Stimulated activated effector memory CD8-positive, alpha-beta T cell treated with anti-CD3 and anti-CD28 coated beads, Interleukin-12 subunit alpha, Interleukin-12 subunit beta, amount 100 ng/mL, for 72 hours (primary cell): ENCODE measurements at regions not wholly inside any gene's neighbourhood (a gene's known extent, or its start where the extent isn't known, plus 50 kb on each side); places are given as distances from the start of the nearest gene placed in this dataset.
"Not testable (repeated sequence)": the region's sequence is repeated elsewhere in the genome, so short reads cannot be mapped to it uniquely, and the experiment has no call there.

Experiments
- ATAC-seq: fragments of 150-1000 bp; cut with Tn5 transposase; 2 replicates; pipeline ENCODE4 v1.10.0; 2021
- DNase-seq, 2 donors: peaks; one replicate each; pipeline ENCODE4 v3.0.0; 2021 to 2022; ENCODE audit warnings: low spot score in 2 of 2
- H3K27ac Mint-ChIP-seq: one replicate; pipeline ENCODE4 v1.8.0; 2022; ENCODE audit warnings: mild to moderate bottlenecking, mixed read lengths
- H3K36me3 Mint-ChIP-seq: one replicate; pipeline ENCODE4 v1.8.0; 2022; ENCODE audit warnings: mild to moderate bottlenecking, mixed read lengths
- H3K4me1 Mint-ChIP-seq: one replicate; pipeline ENCODE4 v1.8.0; 2022; ENCODE audit warnings: mixed read lengths
- H3K4me3 Mint-ChIP-seq: one replicate; pipeline ENCODE4 v1.8.0; 2022; ENCODE audit warnings: mild to moderate bottlenecking, mixed read lengths
- H3K9me3 Mint-ChIP-seq: one replicate; pipeline ENCODE4 v1.8.0; 2022; ENCODE audit warnings: mixed read lengths

GRCh38 chr13:54187461-54187860 is 1158.8 kb downstream of the OLFM4 start:
- DNase-seq (no peak), ATAC-seq (no peak)
- Mint-ChIP-seq H3K4me3 (no peak overlapping the region), H3K9me3 (peaks cover 30% of the 10 kb centered on the region), H3K4me1 (no peaks in the 10 kb centered on the region), H3K36me3 (no peaks in the 10 kb centered on the region), H3K27ac (no peak overlapping the region)

GRCh38 chr13:54194233-54195024 is 1165.8 kb downstream of the OLFM4 start:
- Mint-ChIP-seq H3K36me3 (no peaks in the 10 kb centered on the region), H3K9me3 (peaks cover 27% of the 10 kb centered on the region)
- no peak for ATAC-seq

DNA sequence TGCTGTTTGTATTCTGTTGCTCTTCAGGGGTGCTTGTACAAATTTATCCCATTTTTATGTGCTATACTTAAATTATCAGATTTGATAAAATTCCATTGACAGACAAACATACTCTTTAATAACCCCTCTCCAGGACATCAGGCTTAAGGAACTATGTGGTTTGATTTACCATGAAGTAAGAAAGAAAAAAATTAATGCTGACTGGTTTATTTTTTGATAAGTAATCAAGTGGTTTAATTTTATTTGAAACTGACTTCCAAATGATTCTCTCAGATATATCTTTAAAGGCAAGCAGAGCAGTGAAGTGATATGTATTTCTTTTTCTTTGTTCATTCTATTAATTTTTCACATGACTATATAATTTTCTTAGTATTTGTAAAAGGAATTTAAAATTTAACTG is 1168.1 kb downstream of the OLFM4 start:
- H3K4me3 Mint-ChIP-seq: no peak overlapping the region
- no peak for ATAC-seq
- DNase-seq: no peak
- H3K27ac Mint-ChIP-seq: no peak overlapping the region
- H3K36me3 Mint-ChIP-seq: no peaks in the 10 kb centered on the region
- peaks cover 17% of the 10 kb centered on the region for H3K9me3 Mint-ChIP-seq
- H3K4me1 Mint-ChIP-seq: no peaks in the 10 kb centered on the region

More at GRCh38 chr13:54194233-54195024, 1165.8 kb downstream of the OLFM4 start:
- no peak overlapping the region for H3K4me3 Mint-ChIP-seq
- no peak for DNase-seq
- H3K27ac Mint-ChIP-seq: no peak overlapping the region
- no peaks in the 10 kb centered on the region for H3K4me1 Mint-ChIP-seq

DNA sequence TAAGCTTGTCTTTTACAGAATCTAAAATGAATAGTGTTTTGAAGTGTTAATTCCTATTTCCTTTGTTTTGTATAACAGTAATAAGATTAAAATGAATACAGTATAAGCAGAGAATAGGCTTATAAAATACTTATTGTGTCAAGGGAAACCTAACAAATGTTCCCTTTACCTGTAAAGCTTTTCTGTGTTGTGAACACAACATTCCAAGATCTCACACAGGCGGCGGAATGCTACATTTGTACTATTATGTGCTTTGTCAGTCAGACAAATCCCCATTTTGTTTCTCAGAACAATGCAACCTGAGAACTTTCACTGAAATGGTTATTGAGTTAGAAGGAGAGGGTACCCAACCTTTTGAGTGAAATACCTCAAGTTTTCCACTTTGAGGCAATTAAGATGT is 1170.3 kb downstream of the OLFM4 start:
- Mint-ChIP-seq H3K9me3 (peaks cover 14% of the 10 kb centered on the region), H3K4me3 (no peak overlapping the region), H3K4me1 (no peaks in the 10 kb centered on the region), H3K27ac (no peak overlapping the region), H3K36me3 (no peaks in the 10 kb centered on the region)
- ATAC-seq (no peak), DNase-seq (no peak)

DNA sequence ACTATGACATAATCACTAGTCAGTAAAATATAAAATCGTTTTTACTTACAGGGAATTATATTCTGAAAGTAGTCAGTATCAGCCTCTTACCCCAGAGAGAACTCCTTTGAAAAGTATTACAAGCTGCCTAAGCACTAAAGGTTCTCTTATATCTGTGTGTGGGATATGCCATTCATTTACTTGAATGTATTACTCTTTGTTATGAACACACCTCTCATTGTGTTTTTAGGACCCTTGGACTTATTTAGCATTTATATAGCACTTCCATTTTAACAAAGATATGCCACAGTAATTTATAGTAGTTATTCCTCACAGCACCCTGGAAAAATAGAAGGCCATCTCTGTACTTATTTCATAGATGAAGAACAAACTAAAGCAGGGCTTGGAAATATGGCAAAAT is 1178.0 kb downstream of the OLFM4 start:
- Mint-ChIP-seq H3K27ac (no peak overlapping the region), H3K4me3 (no peak overlapping the region), H3K4me1 (no peaks in the 10 kb centered on the region), H3K36me3 (no peaks in the 10 kb centered on the region), H3K9me3 (peaks cover 13% of the 10 kb centered on the region)
- DNase-seq (no peak), ATAC-seq (no peak)

- H3K36me3 Mint-ChIP-seq: no peaks in the 10 kb centered on the region
- DNase-seq (no peak), ATAC-seq (no peak)
- H3K27ac Mint-ChIP-seq: no peak overlapping the region
- H3K9me3 Mint-ChIP-seq: peaks cover 6% of the 10 kb centered on the region
- no peak overlapping the region for H3K4me3 Mint-ChIP-seq
- no peaks in the 10 kb centered on the region for H3K4me1 Mint-ChIP-seq
Observed at GRCh38 chr13:54210397-54211049, 1181.9 kb downstream of the OLFM4 start.

DNA sequence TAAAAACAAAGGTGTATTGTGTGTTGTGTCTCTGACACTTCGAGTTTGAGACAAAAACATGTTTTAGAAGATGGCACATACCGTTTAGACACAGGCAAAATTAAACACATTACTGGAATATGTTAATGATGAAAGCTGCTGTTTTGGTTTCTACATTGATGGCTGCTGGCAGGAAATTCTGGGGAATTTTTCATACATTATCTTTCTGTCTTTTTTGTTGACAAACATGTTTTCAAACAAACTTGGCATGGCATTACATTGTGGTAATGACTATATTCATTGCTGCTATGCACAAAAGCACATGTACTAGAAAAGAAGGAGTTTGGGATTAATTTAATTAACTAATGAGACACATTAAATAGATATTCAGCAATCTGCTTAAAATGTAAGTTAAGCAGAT is 1187.6 kb downstream of the OLFM4 start:
- H3K36me3 Mint-ChIP-seq: no peaks in the 10 kb centered on the region

GRCh38 chr13:54226876-54227275 is 1198.3 kb downstream of the OLFM4 start:
- no peak overlapping the region for H3K4me3 Mint-ChIP-seq
- no peaks in the 10 kb centered on the region for H3K36me3 Mint-ChIP-seq
- peaks cover 14% of the 10 kb centered on the region for H3K9me3 Mint-ChIP-seq
- no peaks in the 10 kb centered on the region for H3K4me1 Mint-ChIP-seq
- DNase-seq (no peak), ATAC-seq (no peak)
- H3K27ac Mint-ChIP-seq: no peak overlapping the region

More for the DNA sequence above, 1187.6 kb downstream of the OLFM4 start:
- Mint-ChIP-seq H3K4me3 (no peak overlapping the region), H3K27ac (no peak overlapping the region), H3K4me1 (no peaks in the 10 kb centered on the region), H3K9me3 (peaks cover 17% of the 10 kb centered on the region)
- ATAC-seq (no peak), DNase-seq (no peak)

- Mint-ChIP-seq H3K27ac (no peak overlapping the region), H3K4me1 (no peaks in the 10 kb centered on the region), H3K36me3 (no peaks in the 10 kb centered on the region), H3K4me3 (no peak overlapping the region), H3K9me3 (peaks cover 7% of the 10 kb centered on the region)
- DNase-seq (no peak), ATAC-seq (no peak)
Observed at GRCh38 chr13:54232700-54233099, 1204.1 kb downstream of the OLFM4 start.

DNA sequence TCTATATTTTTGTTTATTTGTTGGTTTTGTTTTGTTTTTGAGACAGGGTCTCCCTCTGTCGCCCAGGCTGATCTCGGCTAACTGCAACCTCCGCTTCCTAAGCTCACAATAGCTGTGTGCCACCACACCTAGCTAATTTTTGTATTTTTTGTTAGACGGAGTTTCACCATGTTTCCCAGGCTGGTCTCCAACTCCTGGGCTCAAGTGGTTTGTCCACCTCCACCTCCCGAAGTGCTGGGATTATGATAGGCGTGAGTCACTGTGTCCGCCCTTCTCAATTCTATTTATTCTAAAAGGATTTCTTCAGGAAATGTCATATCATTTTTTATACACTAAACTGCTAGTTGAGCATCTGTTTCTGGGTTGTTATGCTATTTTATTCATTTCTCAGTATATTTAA is 1206.0 kb downstream of the OLFM4 start:
- Mint-ChIP-seq H3K9me3 (peaks cover 10% of the 10 kb centered on the region), H3K27ac (no peak overlapping the region), H3K36me3 (no peaks in the 10 kb centered on the region), H3K4me3 (no peak overlapping the region), H3K4me1 (no peaks in the 10 kb centered on the region)
- ATAC-seq (no peak), DNase-seq (no peak)

- Mint-ChIP-seq H3K4me1 (no peaks in the 10 kb centered on the region), H3K27ac (no peak overlapping the region), H3K36me3 (no peaks in the 10 kb centered on the region), H3K9me3 (peaks cover 12% of the 10 kb centered on the region), H3K4me3 (no peak overlapping the region)
- no peak for ATAC-seq
- DNase-seq: no peak
Observed at GRCh38 chr13:54241719-54242118, 1213.1 kb downstream of the OLFM4 start.

DNA sequence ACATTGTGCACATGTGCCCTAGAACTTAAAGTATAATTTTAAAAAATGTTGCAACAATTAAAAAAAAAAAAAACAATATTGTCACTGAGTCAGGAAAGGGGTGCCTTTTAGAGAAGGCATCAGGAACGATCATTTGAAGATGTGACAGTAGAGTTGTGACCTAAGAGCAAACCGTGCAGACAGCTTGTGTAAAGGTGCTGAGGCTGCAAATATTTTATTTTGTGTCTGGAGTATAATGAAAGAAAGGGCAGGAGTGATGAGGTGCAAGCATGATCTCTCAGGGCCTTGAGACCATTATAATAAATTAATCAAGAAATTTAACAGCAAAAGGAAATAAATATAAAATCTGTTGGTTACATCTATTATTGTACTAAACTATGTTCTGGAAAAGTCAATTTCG is 1219.7 kb downstream of the OLFM4 start:
- ATAC-seq (no peak), DNase-seq (no peak)
- no peaks in the 10 kb centered on the region for H3K36me3 Mint-ChIP-seq
- H3K4me1 Mint-ChIP-seq: no peaks in the 10 kb centered on the region
- H3K4me3 Mint-ChIP-seq: no peak overlapping the region
- peaks cover 7% of the 10 kb centered on the region for H3K9me3 Mint-ChIP-seq
- no peak overlapping the region for H3K27ac Mint-ChIP-seq

DNA sequence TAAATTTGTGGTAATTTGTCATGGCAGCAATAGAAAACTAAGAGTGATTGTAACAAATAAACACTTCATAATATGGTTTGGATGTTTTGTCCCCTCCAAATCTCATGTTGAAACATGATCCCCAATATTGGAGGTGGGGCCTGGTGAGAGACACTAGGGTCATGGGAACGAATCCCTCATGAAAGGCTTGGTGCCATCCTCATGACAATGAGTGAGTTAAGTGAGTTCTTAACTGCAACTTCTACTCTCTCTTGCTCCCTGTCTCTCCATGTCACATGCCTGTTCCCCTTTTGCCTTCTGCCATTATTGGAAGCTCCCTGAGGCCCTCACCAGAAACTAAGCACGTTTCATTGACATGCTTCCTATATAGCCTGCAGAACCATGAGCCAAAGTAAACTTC is 1233.2 kb downstream of the OLFM4 start:
- ATAC-seq: no peak
- H3K4me1 Mint-ChIP-seq: no peaks in the 10 kb centered on the region
- no peak overlapping the region for H3K27ac Mint-ChIP-seq
- DNase-seq: no peak
- no peaks in the 10 kb centered on the region for H3K36me3 Mint-ChIP-seq
- H3K4me3 Mint-ChIP-seq: no peak overlapping the region
- peaks cover 24% of the 10 kb centered on the region for H3K9me3 Mint-ChIP-seq

- Mint-ChIP-seq H3K36me3 (no peaks in the 10 kb centered on the region), H3K27ac (no peak overlapping the region), H3K4me3 (no peak overlapping the region), H3K4me1 (no peaks in the 10 kb centered on the region), H3K9me3 (peaks cover 29% of the 10 kb centered on the region)
- DNase-seq (no peak), ATAC-seq (no peak)
Observed at GRCh38 chr13:54263868-54264267, 1235.3 kb downstream of the OLFM4 start.

GRCh38 chr13:54267253-54267668 is 1238.6 kb downstream of the OLFM4 start:
- not testable (repeated sequence) for H3K4me1 Mint-ChIP-seq, H3K36me3 Mint-ChIP-seq, DNase-seq, ATAC-seq, H3K4me3 Mint-ChIP-seq, H3K27ac Mint-ChIP-seq
- peaks cover 37% of the 10 kb centered on the region for H3K9me3 Mint-ChIP-seq

DNA sequence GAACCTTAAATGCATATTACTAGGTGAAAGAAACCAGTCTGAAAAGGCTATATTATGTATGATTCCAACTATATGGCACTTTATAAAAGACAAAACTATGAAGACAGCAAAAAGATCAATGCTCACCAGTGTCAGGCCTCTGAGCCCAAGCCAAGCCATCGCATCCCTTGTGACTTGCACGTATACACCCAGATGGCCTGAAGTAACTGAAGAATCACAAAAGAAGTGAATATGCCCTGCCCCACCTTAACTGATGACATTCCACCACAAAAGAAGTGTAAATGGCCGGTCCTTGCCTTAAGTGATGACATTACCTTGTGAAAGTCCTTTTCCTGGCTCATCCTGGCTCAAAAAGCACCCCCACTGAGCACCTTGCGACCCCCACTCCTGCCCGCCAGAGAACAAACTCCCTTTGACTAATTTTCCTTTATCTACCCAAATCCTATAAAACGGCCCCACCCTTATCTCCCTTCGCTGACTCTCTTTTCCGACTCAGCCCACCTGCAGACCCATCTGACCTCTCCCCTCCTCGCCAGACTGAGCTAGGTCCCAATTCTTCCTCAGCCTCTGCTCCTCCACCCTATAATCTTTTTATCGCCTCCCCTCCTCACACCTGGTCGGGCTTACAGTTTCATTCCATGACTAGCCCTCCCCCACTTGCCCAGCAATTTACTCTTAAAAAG is 1239.5 kb downstream of the OLFM4 start:
- H3K9me3 Mint-ChIP-seq: peaks cover 33% of the 10 kb centered on the region

More for the DNA sequence above, 1239.5 kb downstream of the OLFM4 start:
- DNase-seq, H3K27ac Mint-ChIP-seq, H3K4me3 Mint-ChIP-seq, ATAC-seq, H3K4me1 Mint-ChIP-seq, H3K36me3 Mint-ChIP-seq: not testable (repeated sequence)
